Astrocyte of the spinal cord (primary cell): ENCODE measurements at regions not wholly inside any gene's neighbourhood (a gene's known extent, or its start where the extent isn't known, plus 50 kb on each side); places are given as distances from the start of the nearest gene placed in this dataset.

Experiments used
- DNase-seq: peaks from one replicate; pipeline ENCODE4 v3.0.0; 2011; ENCODE audit warnings: low read depth, low spot score
- H3K4me3 ChIP-seq: 2 replicates; pipeline ENCODE4 v1.5.1; 2011; ENCODE audit warnings: low read depth, mild to moderate bottlenecking, low read length, moderate library complexity
- CTCF ChIP-seq: IDR thresholded peaks from 2 replicates; pipeline ENCODE4 v1.5.1; 2012; ENCODE audit warnings: low read depth, mild to moderate bottlenecking, low read length, inconsistent platforms
- in situ Hi-C: cut with HindIII; loops from 2 replicates; pipeline ENCODE4 v1.10.0; 2017; ENCODE audit warnings: low sequenced_read_pairs

DNA sequence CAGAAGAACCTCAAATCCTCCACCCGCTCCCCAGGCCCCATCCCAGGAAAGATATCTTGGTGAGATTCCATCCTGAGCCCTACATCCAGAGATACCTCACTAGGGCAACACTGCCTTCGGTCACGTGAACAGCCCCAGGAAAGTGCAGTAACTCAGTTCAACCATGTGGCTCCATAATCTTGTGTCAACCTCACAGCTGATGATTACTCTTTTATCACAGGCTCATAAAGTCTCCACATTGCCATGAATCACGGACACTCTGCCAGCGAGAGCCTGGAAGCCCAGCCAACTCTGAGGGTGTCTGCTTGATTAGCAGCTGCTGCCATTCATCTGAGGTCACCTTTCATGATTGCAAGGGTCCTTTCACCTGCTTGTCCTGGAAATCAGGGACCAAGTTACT lies 175.8 kb upstream of the LRFN2 start:
- no peak for DNase-seq
- TF ChIP-seq CTCF, result no peak
- no peak overlapping the region for H3K4me3 ChIP-seq
- in situ Hi-C loops, result no loop called here

GRCh38 chr6:40760887-40761286 lies 173.7 kb upstream of the LRFN2 start:
- no peak for TF ChIP-seq CTCF
- H3K4me3 ChIP-seq, result no peak overlapping the region
- in situ Hi-C loops, result no loop called here
- DNase-seq, result no peak

- no peak overlapping the region for H3K4me3 ChIP-seq
- no peak for DNase-seq
- in situ Hi-C loops, result no loop called here
- TF ChIP-seq CTCF, result no peak
Observed at GRCh38 chr6:40759838-40760237, 172.7 kb upstream of the LRFN2 start.

GRCh38 chr6:40759264-40759663 lies 172.1 kb upstream of the LRFN2 start:
- in situ Hi-C loops, result no loop called here
- H3K4me3 ChIP-seq, result no peak overlapping the region
- no peak for TF ChIP-seq CTCF
- no peak for DNase-seq

- TF ChIP-seq CTCF, result no peak
- in situ Hi-C loops, result no loop called here
- H3K4me3 ChIP-seq, result no peak overlapping the region
- peak; percentile 34 for DNase-seq
Observed at GRCh38 chr6:40755749-40756452, 168.7 kb upstream of the LRFN2 start.

GRCh38 chr6:40755046-40755681 lies 168.0 kb upstream of the LRFN2 start:
- peak; percentile 18 for TF ChIP-seq CTCF
- in situ Hi-C loops, result no loop called here
- H3K4me3 ChIP-seq, result no peak overlapping the region
- DNase-seq, result peak; percentile 50
